ENCODE measurements at regions not wholly inside any gene's neighbourhood (a gene's known extent, or its start where the extent isn't known, plus 50 kb on each side); places are given as distances from the start of the nearest gene placed in this dataset.

DNA sequence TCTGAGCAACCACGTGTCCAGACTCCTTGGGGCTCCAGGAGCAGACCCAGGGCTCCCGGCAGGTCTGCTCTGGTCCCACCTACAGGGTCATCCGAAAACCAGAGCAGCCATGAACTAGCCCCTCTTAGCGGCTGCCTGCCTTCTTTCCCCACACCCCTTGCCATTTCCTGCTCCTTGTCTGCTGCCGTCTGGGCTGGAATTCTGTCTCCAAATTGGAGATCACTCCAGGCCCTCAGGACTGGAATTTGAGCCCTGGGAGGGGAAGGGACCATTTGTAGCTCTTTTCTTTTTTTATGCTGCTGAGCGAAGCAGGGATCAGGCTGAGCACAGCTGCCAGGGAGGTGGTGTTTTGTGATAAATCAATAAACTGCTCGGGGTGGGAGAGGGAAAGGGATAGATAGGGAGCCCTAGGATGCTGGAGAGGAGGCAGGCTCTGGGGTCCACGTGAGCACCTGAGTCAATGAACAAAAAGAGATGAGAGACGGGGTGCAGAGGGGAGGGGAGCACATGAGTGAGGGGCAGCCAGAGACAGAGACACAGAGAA is 257.5 kb downstream of the ENGASE start:
- no peak for TF ChIP-seq EZH2phosphoT487 (IDR thresholded peaks at IDR 0.05; ENCODE audit: borderline replicate concordance, low read length)
- TF ChIP-seq, protein P1, sequence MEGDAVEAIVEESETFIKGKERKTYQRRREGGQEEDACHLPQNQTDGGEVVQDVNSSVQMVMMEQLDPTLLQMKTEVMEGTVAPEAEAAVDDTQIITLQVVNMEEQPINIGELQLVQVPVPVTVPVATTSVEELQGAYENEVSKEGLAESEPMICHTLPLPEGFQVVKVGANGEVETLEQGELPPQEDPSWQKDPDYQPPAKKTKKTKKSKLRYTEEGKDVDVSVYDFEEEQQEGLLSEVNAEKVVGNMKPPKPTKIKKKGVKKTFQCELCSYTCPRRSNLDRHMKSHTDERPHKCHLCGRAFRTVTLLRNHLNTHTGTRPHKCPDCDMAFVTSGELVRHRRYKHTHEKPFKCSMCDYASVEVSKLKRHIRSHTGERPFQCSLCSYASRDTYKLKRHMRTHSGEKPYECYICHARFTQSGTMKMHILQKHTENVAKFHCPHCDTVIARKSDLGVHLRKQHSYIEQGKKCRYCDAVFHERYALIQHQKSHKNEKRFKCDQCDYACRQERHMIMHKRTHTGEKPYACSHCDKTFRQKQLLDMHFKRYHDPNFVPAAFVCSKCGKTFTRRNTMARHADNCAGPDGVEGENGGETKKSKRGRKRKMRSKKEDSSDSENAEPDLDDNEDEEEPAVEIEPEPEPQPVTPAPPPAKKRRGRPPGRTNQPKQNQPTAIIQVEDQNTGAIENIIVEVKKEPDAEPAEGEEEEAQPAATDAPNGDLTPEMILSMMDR (conservative IDR thresholded peaks at IDR 0.05; ENCODE audit: low read depth, low read length): no peak
- no peak for TF ChIP-seq EZH2 (IDR thresholded peaks at IDR 0.05; ENCODE audit: low read length, unreplicated experiment)
